HepG2 (cell line): ENCODE measurements at regions not wholly inside any gene's neighbourhood (a gene's known extent, or its start where the extent isn't known, plus 50 kb on each side); places are given as distances from the start of the nearest gene placed in this dataset.

Source experiments
- ATAC-seq: fragments of 200-7000 bp; cut with Tn5 transposase; 3 replicates; pipeline ENCODE4 v1.9.1; 2020; ENCODE audit warnings: mild to moderate bottlenecking, moderate library complexity
- BruUV-seq: library from RNA; stranded (reverse); fragments of 400-500 nt; replicated peaks from 2 replicates; lab custom pipeline; 2021; lab: Mats Ljungman, UMichigan
- CTCF ChIA-PET: fragments of 300-600 bp; formaldehyde crosslinking; extraction: SDS; loops from one replicate; lab custom pipeline; 2021; ENCODE audit warnings: low total read pairs, inconsistent platforms, low intra/inter-chr PET ratio; lab: Yijun Ruan, JAX
- POLR2A ChIA-PET: fragments of 350-600 bp; sonication (Branson Sonifier 250); formaldehyde crosslinking; loops from one replicate; lab custom pipeline; 2020; ENCODE audit warnings: antibody characterized with exemption, inconsistent platforms; lab: Yijun Ruan, JAX
- DNase-seq: peaks from one replicate; pipeline ENCODE4 v3.0.0-alpha.2; 2015; ENCODE audit warnings: low spot score
- FAIRE-seq: peaks from 3 replicates; lab custom pipeline; 2011; peaks lifted over from hg19 to GRCh38; lab: Jason Lieb, UNC
- H2AFZ ChIP-seq: one replicate; pipeline ENCODE4 v1.6.1; 2011; ENCODE audit warnings: low read length, inconsistent platforms
- H3K27ac ChIP-seq: fragments of 300-600 bp; 3 replicates; pipeline ENCODE4 v1.8.0; 2011; ENCODE audit warnings: mixed run types, mild to moderate bottlenecking, mixed read lengths, low read length, inconsistent platforms; ENCODE audit not compliant: insufficient read depth; ENCODE audit errors: extremely low read length
- H3K27me3 ChIP-seq, 2 experiments: fragments of 200-600 bp in 1 of 2; 2 replicates in 1 of 2; 3 replicates in 1 of 2; pipeline versions ENCODE4 v1.6.0 to v1.8.0; 2011; ENCODE audit warnings: low read length in 2 of 2, mild to moderate bottlenecking in 2 of 2, moderate library complexity in 2 of 2, inconsistent platforms in 1 of 2; ENCODE audit not compliant: insufficient read depth in 2 of 2, control insufficient read depth in 1 of 2
- H3K36me3 ChIP-seq, 2 experiments: fragments of 200-600 bp in 1 of 2; replicated peaks in 1 of 2; 2 replicates in 1 of 2; 3 replicates in 1 of 2; pipeline versions ENCODE4 v1.5.1 to v1.8.0; 2011; ENCODE audit warnings: low read length in 2 of 2, inconsistent platforms in 1 of 2; ENCODE audit not compliant: insufficient read depth in 2 of 2, control insufficient read depth in 1 of 2
- H3K4me1 ChIP-seq: 2 replicates; pipeline ENCODE4 v1.5.1; 2012; ENCODE audit warnings: low read length, inconsistent platforms; ENCODE audit not compliant: insufficient read depth
- H3K4me2 ChIP-seq: 2 replicates; pipeline ENCODE4 v1.6.0; 2011; ENCODE audit warnings: low read depth, low read length, inconsistent platforms
- H3K4me3 ChIP-seq, 3 experiments: fragments of 200-600 bp in 1 of 3; sonication (generic), shearing (Covaris generic) in 1 of 3; replicated peaks in 1 of 3; 2 replicates each; pipeline ENCODE4 v1.5.1; 2011 to 2016; ENCODE audit warnings: low read length in 3 of 3, inconsistent platforms in 2 of 3, low read depth in 2 of 3, mild to moderate bottlenecking in 2 of 3, control low read depth in 1 of 3, mixed read lengths in 1 of 3; ENCODE audit not compliant: insufficient read depth in 1 of 3
- H3K79me2 ChIP-seq: one replicate; pipeline ENCODE4 v1.6.1; 2011; ENCODE audit warnings: low read length, inconsistent platforms; ENCODE audit not compliant: insufficient read depth
- H3K9ac ChIP-seq: 2 replicates; pipeline ENCODE4 v1.6.0; 2011; ENCODE audit warnings: mild to moderate bottlenecking, low read depth, low read length, inconsistent platforms; ENCODE audit not compliant: insufficient read depth
- H3K9me3 ChIP-seq: 2 replicates; pipeline ENCODE4 v1.5.1; 2012; ENCODE audit warnings: mild to moderate bottlenecking, low read length
- H4K20me1 ChIP-seq: 2 replicates; pipeline ENCODE4 v1.6.0; 2011; ENCODE audit warnings: inconsistent platforms, mild to moderate bottlenecking, low read length, moderate library complexity; ENCODE audit not compliant: insufficient read depth
- ATAD3A ChIP-seq: sonication (generic); formaldehyde crosslinking; IDR thresholded peaks from 2 replicates; pipeline ENCODE4 v1.4.0; 2020; ENCODE audit warnings: missing genetic modification reagents
- FIP1L1 ChIP-seq: fragments of 200-400 bp; formaldehyde crosslinking; IDR thresholded peaks from 2 replicates; pipeline ENCODE4 v1.6.1; 2018; ENCODE audit warnings: low read depth, mild to moderate bottlenecking, low read length, moderate library complexity, borderline replicate concordance; ENCODE audit not compliant: insufficient read depth
- IRF2 ChIP-seq: IDR thresholded peaks from 2 replicates; pipeline ENCODE4 v1.6.1; 2018; ENCODE audit warnings: missing genetic modification reagents, missing compliant biosample characterization
- NFKB2 ChIP-seq: sonication (generic); formaldehyde crosslinking; IDR thresholded peaks from 2 replicates; pipeline ENCODE4 v1.4.0; 2020; ENCODE audit warnings: missing genetic modification reagents, borderline replicate concordance
- ZNF30 ChIP-seq: sonication (generic); formaldehyde crosslinking; IDR thresholded peaks from 2 replicates; pipeline ENCODE4 v1.5.0; 2020; ENCODE audit warnings: mild to moderate bottlenecking, missing genetic modification reagents
- ZNF460 ChIP-seq: sonication (generic); formaldehyde crosslinking; IDR thresholded peaks from 2 replicates; pipeline ENCODE4 v1.5.1; 2020; ENCODE audit warnings: missing genetic modification reagents, mild to moderate bottlenecking, borderline replicate concordance
- ZNF547 ChIP-seq: sonication (generic); formaldehyde crosslinking; IDR thresholded peaks from 2 replicates; pipeline ENCODE4 v1.5.1; 2020; ENCODE audit warnings: mild to moderate bottlenecking, missing genetic modification reagents
- ZNF570 ChIP-seq: sonication (generic); formaldehyde crosslinking; IDR thresholded peaks from 2 replicates; pipeline ENCODE4 v1.4.0; 2020; ENCODE audit warnings: mild to moderate bottlenecking, missing genetic modification reagents, borderline replicate concordance
- WGBS: methylation state at CpG from one replicate; pipeline ENCODE4 v1.1.6; 2017; ENCODE audit warnings: low lambda C conversion rate; 5-methylcytosine and 5-hydroxymethylcytosine counted together
- in situ Hi-C: cut with HindIII; loops from 2 replicates; pipeline ENCODE4 v1.10.0; 2017; ENCODE audit warnings: low pct_unique_long_range_greater_than_20kb; ENCODE audit not compliant: extremely low pct_ligation_motif_present
- intact Hi-C: fragments of 100-400 bp; cut with micrococcal nuclease; formaldehyde crosslinking; loops from one replicate; pipeline ENCODE4 v1.10.0; 2022; ENCODE audit not compliant: unreplicated experiment
- TF ChIP-seq, protein P1 (sequence below): IDR thresholded peaks from 2 replicates; pipeline ENCODE4 v1.6.1; 2012; ENCODE audit warnings: low read depth, low read length, improper control_type of control experiment
- TF ChIP-seq, protein P2 (sequence below): sonication (generic); formaldehyde crosslinking; IDR thresholded peaks from 2 replicates; pipeline ENCODE4 v1.4.0; 2020; ENCODE audit warnings: missing genetic modification reagents
- TF ChIP-seq, protein P3 (sequence below): sonication (generic); formaldehyde crosslinking; IDR thresholded peaks from 2 replicates; pipeline ENCODE4; 2020; ENCODE audit warnings: missing genetic modification reagents, mild to moderate bottlenecking, borderline replicate concordance

DNA sequence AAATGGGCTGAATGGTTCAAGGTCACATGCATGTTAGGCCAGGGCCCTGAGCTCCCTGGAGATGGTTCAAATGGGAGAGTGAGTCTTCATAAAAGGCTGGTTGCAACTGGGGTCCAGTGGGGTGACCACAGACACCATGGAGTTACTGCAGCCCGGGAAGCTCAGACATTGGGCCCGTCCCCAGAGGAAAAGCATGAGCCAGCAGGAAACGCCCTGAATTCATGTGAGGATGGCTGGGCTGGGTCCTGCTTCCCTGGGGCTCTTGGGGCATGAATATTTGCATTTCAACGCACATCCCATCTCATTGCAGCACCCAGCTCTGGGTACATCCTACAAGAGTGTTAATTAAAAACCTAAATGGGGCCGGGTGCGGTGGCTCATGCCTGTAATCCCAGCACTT lies 549.0 kb downstream of the TCERG1L start:
- ATAC-seq: no peak
- no peak for FAIRE-seq
- no peaks in the 10 kb centered on the region for H3K4me1 ChIP-seq
- ChIA-PET POLR2A (no interaction called here), CTCF (no interaction called here)
- 9% methylated on average over 6 of the region's 6 CpGs for WGBS
- H3K4me2 ChIP-seq: no peak overlapping the region
- H3K36me3 ChIP-seq: no peaks in the 10 kb centered on the region
- H3K9ac ChIP-seq: no peak overlapping the region
- DNase-seq: no peak
- no peak overlapping the region for H3K4me3 ChIP-seq
- peaks cover 10% of the 10 kb centered on the region; the same call in 1 of the 2 replicates for H3K9me3 ChIP-seq
- no peaks in the 10 kb centered on the region for H3K27me3 ChIP-seq
- H4K20me1 ChIP-seq: no peaks in the 10 kb centered on the region
- H2AFZ ChIP-seq: no peak overlapping the region
- in situ Hi-C loops: no loop called here
- intact Hi-C loops: no loop called here
- TF ChIP-seq, protein P1, sequence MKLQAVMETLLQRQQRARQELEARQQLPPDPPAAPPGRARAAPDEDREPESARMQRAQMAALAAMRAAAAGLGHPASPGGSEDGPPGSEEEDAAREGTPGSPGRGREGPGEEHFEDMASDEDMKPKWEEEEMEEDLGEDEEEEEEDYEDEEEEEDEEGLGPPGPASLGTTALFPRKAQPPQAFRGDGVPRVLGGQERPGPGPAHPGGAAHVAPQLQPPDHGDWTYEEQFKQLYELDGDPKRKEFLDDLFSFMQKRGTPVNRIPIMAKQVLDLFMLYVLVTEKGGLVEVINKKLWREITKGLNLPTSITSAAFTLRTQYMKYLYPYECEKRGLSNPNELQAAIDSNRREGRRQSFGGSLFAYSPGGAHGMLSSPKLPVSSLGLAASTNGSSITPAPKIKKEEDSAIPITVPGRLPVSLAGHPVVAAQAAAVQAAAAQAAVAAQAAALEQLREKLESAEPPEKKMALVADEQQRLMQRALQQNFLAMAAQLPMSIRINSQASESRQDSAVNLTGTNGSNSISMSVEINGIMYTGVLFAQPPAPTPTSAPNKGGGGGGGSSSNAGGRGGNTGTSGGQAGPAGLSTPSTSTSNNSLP: no peak
- TF ChIP-seq ZNF570 (CRISPR knock-in tag): no peak
- no peak for TF ChIP-seq ZNF547 (CRISPR knock-in tag)
- no peak for TF ChIP-seq FIP1L1
- TF ChIP-seq, protein P2, sequence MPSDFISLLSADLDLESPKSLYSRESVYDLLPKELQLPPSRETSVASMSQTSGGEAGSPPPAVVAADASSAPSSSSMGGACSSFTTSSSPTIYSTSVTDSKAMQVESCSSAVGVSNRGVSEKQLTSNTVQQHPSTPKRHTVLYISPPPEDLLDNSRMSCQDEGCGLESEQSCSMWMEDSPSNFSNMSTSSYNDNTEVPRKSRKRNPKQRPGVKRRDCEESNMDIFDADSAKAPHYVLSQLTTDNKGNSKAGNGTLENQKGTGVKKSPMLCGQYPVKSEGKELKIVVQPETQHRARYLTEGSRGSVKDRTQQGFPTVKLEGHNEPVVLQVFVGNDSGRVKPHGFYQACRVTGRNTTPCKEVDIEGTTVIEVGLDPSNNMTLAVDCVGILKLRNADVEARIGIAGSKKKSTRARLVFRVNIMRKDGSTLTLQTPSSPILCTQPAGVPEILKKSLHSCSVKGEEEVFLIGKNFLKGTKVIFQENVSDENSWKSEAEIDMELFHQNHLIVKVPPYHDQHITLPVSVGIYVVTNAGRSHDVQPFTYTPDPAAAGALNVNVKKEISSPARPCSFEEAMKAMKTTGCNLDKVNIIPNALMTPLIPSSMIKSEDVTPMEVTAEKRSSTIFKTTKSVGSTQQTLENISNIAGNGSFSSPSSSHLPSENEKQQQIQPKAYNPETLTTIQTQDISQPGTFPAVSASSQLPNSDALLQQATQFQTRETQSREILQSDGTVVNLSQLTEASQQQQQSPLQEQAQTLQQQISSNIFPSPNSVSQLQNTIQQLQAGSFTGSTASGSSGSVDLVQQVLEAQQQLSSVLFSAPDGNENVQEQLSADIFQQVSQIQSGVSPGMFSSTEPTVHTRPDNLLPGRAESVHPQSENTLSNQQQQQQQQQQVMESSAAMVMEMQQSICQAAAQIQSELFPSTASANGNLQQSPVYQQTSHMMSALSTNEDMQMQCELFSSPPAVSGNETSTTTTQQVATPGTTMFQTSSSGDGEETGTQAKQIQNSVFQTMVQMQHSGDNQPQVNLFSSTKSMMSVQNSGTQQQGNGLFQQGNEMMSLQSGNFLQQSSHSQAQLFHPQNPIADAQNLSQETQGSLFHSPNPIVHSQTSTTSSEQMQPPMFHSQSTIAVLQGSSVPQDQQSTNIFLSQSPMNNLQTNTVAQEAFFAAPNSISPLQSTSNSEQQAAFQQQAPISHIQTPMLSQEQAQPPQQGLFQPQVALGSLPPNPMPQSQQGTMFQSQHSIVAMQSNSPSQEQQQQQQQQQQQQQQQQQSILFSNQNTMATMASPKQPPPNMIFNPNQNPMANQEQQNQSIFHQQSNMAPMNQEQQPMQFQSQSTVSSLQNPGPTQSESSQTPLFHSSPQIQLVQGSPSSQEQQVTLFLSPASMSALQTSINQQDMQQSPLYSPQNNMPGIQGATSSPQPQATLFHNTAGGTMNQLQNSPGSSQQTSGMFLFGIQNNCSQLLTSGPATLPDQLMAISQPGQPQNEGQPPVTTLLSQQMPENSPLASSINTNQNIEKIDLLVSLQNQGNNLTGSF (CRISPR knock-in tag): no peak
- TF ChIP-seq, protein P3, sequence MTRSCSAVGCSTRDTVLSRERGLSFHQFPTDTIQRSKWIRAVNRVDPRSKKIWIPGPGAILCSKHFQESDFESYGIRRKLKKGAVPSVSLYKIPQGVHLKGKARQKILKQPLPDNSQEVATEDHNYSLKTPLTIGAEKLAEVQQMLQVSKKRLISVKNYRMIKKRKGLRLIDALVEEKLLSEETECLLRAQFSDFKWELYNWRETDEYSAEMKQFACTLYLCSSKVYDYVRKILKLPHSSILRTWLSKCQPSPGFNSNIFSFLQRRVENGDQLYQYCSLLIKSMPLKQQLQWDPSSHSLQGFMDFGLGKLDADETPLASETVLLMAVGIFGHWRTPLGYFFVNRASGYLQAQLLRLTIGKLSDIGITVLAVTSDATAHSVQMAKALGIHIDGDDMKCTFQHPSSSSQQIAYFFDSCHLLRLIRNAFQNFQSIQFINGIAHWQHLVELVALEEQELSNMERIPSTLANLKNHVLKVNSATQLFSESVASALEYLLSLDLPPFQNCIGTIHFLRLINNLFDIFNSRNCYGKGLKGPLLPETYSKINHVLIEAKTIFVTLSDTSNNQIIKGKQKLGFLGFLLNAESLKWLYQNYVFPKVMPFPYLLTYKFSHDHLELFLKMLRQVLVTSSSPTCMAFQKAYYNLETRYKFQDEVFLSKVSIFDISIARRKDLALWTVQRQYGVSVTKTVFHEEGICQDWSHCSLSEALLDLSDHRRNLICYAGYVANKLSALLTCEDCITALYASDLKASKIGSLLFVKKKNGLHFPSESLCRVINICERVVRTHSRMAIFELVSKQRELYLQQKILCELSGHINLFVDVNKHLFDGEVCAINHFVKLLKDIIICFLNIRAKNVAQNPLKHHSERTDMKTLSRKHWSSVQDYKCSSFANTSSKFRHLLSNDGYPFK (CRISPR knock-in tag): no peak
- TF ChIP-seq IRF2 (CRISPR knock-in tag): no peak
- TF ChIP-seq NFKB2 (CRISPR knock-in tag): no peak
- TF ChIP-seq ZNF460 (CRISPR knock-in tag): no peak
- TF ChIP-seq ATAD3A (CRISPR knock-in tag): no peak
- TF ChIP-seq ZNF30 (CRISPR knock-in tag): no peak
- H3K27ac ChIP-seq: no peak overlapping the region
- BruUV-seq: no TSS peak
- H3K79me2 ChIP-seq: no peaks in the 10 kb centered on the region
